Body of pancreas (tissue), 4 donors: ENCODE measurements at regions not wholly inside any gene's neighbourhood (a gene's known extent, or its start where the extent isn't known, plus 50 kb on each side); places are given as distances from the start of the nearest gene placed in this dataset.

Source experiments
- ATAC-seq: fragments of 150-250 bp; one replicate; pipeline ENCODE4 v1.9.1; 2016
- DNase-seq, 4 donors: peaks; one replicate each; pipeline ENCODE4 v3.0.0-alpha.2; 2019
- H3K27ac ChIP-seq, 4 donors: fragments of 200-600 bp; sonication (generic); 1 replicate in 3 of 4; 2 replicates in 1 of 4; pipeline versions ENCODE4 v1.5.1 to v1.6.1; 2016 to 2019; ENCODE audit warnings: mild to moderate bottlenecking in 1 of 4, mixed read lengths in 1 of 4, moderate library complexity in 1 of 4
- H3K27me3 ChIP-seq, 2 donors: fragments of 200-600 bp; sonication (generic); one replicate each; pipeline ENCODE4 v1.6.0; 2016; ENCODE audit warnings: mild to moderate bottlenecking in 1 of 2
- H3K36me3 ChIP-seq, 2 donors: fragments of 200-600 bp; sonication (generic); replicated peaks in 1 of 2; 2 replicates each; pipeline ENCODE4 v1.5.1; 2016; ENCODE audit warnings: low read depth in 2 of 2; ENCODE audit not compliant: insufficient read depth in 1 of 2
- H3K4me1 ChIP-seq: fragments of 200-600 bp; sonication (generic); one replicate; pipeline ENCODE4 v1.6.0; 2016
- H3K4me3 ChIP-seq, 2 donors: fragments of 200-600 bp; sonication (generic); 1 replicate in 1 of 2; 2 replicates in 1 of 2; pipeline ENCODE4 v1.5.1; 2016 to 2019
- H3K9me3 ChIP-seq, 3 donors: fragments of 200-600 bp; sonication (generic); 1 replicate in 2 of 3; 2 replicates in 1 of 3; pipeline ENCODE4 v1.5.1; 2016
- POLR2A ChIP-seq, 3 donors: fragments of 450-650 bp; IDR thresholded peaks; one replicate each; pipeline ENCODE4 v1.6.1; 2016; ENCODE audit warnings: antibody characterized with exemption in 3 of 3, mild to moderate bottlenecking in 2 of 3
- WGBS, 2 donors: methylation state at CpG; one replicate each; pipeline ENCODE4 v1.1.5; 2017; 5-methylcytosine and 5-hydroxymethylcytosine counted together
- intact Hi-C: fragments of 100-400 bp; cut with DNase I; formaldehyde crosslinking; loops from one replicate; pipeline ENCODE4 v1.15.1; 2023
- TF ChIP-seq, protein P1 (sequence below), 7 experiments: fragments of 450-650 bp in 4 of 7; fragments of 200-600 bp in 3 of 7; sonication (generic) in 3 of 7; IDR thresholded peaks; one replicate each; pipeline ENCODE4 v1.5.1; 2016 to 2019; ENCODE audit warnings: antibody characterized with exemption in 7 of 7

DNA sequence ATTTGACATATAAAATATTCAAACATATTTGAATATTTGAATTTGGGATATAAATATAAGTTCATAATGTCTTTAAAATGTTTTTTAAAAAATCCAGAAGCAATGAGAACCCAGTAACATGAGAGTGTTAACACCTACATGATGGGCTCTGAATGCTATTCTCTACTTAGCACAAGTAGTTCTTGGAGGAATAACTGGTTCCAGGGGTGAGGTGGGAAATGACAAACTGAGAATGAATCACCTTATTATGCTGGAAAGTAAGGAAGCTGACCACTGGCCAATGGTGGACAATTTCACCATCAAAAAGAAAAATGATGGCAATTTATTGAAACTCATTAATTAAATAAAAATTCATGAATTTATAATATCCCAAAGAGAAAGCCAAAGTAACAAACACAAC is 79.6 kb upstream of the NABP1 start:
- Histone ChIP-seq H3K27ac (no peak overlapping the region), H3K4me3 (no peak overlapping the region)
- intact Hi-C loops: no loop called here

DNA sequence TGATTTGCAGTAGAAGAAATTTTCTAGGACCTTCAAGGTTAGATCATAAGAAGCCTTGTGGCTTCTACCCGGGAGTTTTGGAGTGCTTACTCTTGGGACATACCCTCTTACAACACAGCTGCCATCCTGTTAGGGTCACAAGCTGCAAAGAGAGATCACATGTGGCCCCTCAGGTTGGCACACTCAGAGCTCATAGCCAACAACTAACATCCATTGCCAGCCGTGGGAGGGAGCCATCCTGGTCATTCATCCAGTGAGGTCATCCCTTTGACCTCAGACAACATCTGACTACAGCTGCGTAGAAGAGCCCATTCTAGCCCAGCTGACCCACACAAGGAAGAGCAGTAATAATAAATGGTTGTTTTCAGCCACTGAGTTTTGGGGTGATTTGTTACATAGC is 76.9 kb upstream of the NABP1 start:
- intact Hi-C loops: no loop called here
- peak in 1 of 4 donors; percentile 7 for DNase-seq
- Histone ChIP-seq H3K27me3 (no peaks in the 10 kb centered on the region), H3K9me3 (no peaks in the 10 kb centered on the region), H3K4me1 (no peaks in the 10 kb centered on the region), H3K4me3 (no peak overlapping the region), H3K36me3 (no peaks in the 10 kb centered on the region), H3K27ac (no peak overlapping the region)
- 58 to 81% methylated on average over 3 of the region's 3 CpGs for WGBS, 2 donors
- TF ChIP-seq, protein P1, sequence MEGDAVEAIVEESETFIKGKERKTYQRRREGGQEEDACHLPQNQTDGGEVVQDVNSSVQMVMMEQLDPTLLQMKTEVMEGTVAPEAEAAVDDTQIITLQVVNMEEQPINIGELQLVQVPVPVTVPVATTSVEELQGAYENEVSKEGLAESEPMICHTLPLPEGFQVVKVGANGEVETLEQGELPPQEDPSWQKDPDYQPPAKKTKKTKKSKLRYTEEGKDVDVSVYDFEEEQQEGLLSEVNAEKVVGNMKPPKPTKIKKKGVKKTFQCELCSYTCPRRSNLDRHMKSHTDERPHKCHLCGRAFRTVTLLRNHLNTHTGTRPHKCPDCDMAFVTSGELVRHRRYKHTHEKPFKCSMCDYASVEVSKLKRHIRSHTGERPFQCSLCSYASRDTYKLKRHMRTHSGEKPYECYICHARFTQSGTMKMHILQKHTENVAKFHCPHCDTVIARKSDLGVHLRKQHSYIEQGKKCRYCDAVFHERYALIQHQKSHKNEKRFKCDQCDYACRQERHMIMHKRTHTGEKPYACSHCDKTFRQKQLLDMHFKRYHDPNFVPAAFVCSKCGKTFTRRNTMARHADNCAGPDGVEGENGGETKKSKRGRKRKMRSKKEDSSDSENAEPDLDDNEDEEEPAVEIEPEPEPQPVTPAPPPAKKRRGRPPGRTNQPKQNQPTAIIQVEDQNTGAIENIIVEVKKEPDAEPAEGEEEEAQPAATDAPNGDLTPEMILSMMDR (IDR thresholded peaks at IDR 0.05): no peak
- no peak for ATAC-seq

More for the DNA sequence above, 79.6 kb upstream of the NABP1 start:
- Histone ChIP-seq H3K9me3 (no peaks in the 10 kb centered on the region), H3K4me1 (no peaks in the 10 kb centered on the region), H3K27me3 (no peaks in the 10 kb centered on the region), H3K36me3 (no peaks in the 10 kb centered on the region)
- TF ChIP-seq POLR2A (IDR thresholded peaks at IDR 0.05): no peak
- TF ChIP-seq, protein P1 (IDR thresholded peaks at IDR 0.05): no peak
- DNase-seq: no peak
- ATAC-seq: no peak

DNA sequence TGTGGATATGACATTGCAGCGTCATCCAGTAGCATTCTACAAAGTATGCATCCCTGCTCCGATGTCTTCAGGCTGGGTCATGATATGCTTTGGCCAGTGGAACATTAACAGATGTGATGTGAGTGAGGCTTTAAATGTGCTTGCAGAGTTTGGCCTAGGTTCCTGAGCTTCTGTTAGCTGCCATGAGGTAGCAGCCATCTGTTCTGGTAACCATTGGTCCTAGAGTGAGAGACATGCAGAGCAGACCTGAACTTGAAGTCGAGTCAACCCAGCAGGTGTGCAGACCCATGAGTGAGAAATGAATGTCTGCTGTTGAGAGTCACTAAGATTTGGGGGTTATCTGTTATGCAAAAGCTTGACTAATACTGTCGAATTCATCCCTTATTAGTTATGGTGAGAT is 73.8 kb upstream of the NABP1 start:
- no peaks in the 10 kb centered on the region for H3K4me1 ChIP-seq
- WGBS, 2 donors: 72 to 74% methylated on average over 4 of the region's 4 CpGs
- no peak overlapping the region for H3K4me3 ChIP-seq
- DNase-seq (no peak), ATAC-seq (no peak)
- no peak for TF ChIP-seq POLR2A (IDR thresholded peaks at IDR 0.05)
- TF ChIP-seq, protein P1 (IDR thresholded peaks at IDR 0.05): no peak
- H3K27me3 ChIP-seq: no peaks in the 10 kb centered on the region
- intact Hi-C loops: no loop called here
- no peak overlapping the region for H3K27ac ChIP-seq
- no peaks in the 10 kb centered on the region for H3K9me3 ChIP-seq
- no peaks in the 10 kb centered on the region for H3K36me3 ChIP-seq

DNA sequence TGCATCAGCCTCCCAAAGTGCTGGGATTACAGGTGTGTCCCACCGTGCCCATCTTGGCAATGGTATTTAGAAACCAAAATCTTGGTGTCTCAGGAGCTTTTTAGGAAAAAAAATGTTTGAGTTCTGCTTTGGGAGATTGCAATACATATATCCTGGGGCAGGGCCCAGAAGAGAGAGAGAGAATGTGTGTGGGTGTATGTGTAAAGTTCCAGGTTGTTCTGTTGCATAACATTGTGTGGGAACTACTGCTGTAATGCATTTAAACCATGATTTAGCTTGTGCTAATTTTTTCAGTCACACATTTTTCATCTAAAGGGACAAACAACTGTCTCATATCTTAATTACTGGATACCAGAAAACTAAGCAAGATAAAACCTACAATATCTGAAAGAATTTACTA is 70.8 kb upstream of the NABP1 start:
- Histone ChIP-seq H3K27ac (no peak overlapping the region), H3K9me3 (no peaks in the 10 kb centered on the region), H3K36me3 (no peaks in the 10 kb centered on the region), H3K4me3 (no peak overlapping the region), H3K27me3 (no peaks in the 10 kb centered on the region), H3K4me1 (no peaks in the 10 kb centered on the region)
- TF ChIP-seq POLR2A (IDR thresholded peaks at IDR 0.05): no peak
- TF ChIP-seq, protein P1 (IDR thresholded peaks at IDR 0.05): no peak
- intact Hi-C loops: no loop called here
- DNase-seq (no peak), ATAC-seq (no peak)
- WGBS, 2 donors: 83 to 90% methylated on average over 1 of the region's 1 CpG

DNA sequence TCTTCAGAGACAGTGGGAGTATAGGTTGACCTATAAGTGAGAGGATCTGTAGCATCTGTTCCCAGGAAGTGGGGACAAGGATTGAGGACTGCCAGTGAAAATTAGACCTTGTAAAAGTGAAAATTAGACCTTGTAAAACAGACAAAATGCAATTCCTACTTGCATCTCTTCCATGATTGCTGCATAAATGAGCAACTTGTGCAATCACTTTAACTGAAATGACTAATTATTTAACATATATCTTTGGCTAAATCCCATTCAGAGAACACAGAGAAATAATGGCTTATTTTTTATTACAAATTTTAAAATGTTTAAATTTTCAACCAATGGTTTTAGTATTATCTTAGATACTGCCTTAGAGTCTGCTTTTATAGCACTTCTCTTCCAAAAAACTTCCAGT is 67.2 kb upstream of the NABP1 start:
- TF ChIP-seq, protein P1 (IDR thresholded peaks at IDR 0.05): no peak
- no peak for TF ChIP-seq POLR2A (IDR thresholded peaks at IDR 0.05)
- intact Hi-C loops: no loop called here
- Histone ChIP-seq H3K4me3 (no peak overlapping the region), H3K4me1 (no peaks in the 10 kb centered on the region), H3K27ac (no peak overlapping the region), H3K27me3 (no peaks in the 10 kb centered on the region), H3K9me3 (no peaks in the 10 kb centered on the region), H3K36me3 (no peaks in the 10 kb centered on the region)
- ATAC-seq (no peak), DNase-seq (no peak)
